SK-N-SH (cell line): ENCODE measurements at regions not wholly inside any gene's neighbourhood (a gene's known extent, or its start where the extent isn't known, plus 50 kb on each side); places are given as distances from the start of the nearest gene placed in this dataset.

Experiments used
- CTCF ChIA-PET: fragments of 300-600, 350-600 bp; formaldehyde crosslinking; extraction: SDS; loops from one replicate; lab custom pipeline; 2021; lab: Yijun Ruan, JAX
- POLR2A ChIA-PET: fragments of 350-600 bp; sonication (Branson Sonifier 250); formaldehyde crosslinking; extraction: SDS; loops from one replicate; lab custom pipeline; 2020; ENCODE audit warnings: antibody characterized with exemption, inconsistent platforms; lab: Yijun Ruan, JAX
- DNase-seq: peaks from one replicate; pipeline ENCODE4 v3.0.0; 2012
- H2AFZ ChIP-seq: fragments of 200-600 bp; sonication (generic); 2 replicates; pipeline ENCODE4 v1.8.1; 2016; ENCODE audit warnings: antibody characterized with exemption, mild to moderate bottlenecking, low read depth
- H3F3A ChIP-seq: fragments of 200-600 bp; sonication (generic); replicated peaks from 2 replicates; pipeline ENCODE3; 2016; ENCODE audit warnings: antibody characterized with exemption, mild to moderate bottlenecking; ENCODE audit not compliant: insufficient read depth
- H3K27ac ChIP-seq, 2 experiments: fragments of 200-500 bp in 1 of 2; fragments of 200-600 bp in 1 of 2; sonication (Bioruptor generic) in 1 of 2; sonication (generic), shearing (Covaris generic) in 1 of 2; 2 replicates each; pipeline versions ENCODE4 v1.5.1 to v1.6.1; 2014 to 2016; ENCODE audit warnings: low read depth in 2 of 2, inconsistent platforms in 1 of 2, low read length in 1 of 2, mild to moderate bottlenecking in 1 of 2, mixed read lengths in 1 of 2
- H3K27me3 ChIP-seq: fragments of 200-600 bp; sonication (generic), shearing (Covaris generic); 2 replicates; pipeline ENCODE4 v1.6.1; 2016; ENCODE audit warnings: mixed run types; ENCODE audit not compliant: insufficient read depth
- H3K36me3 ChIP-seq, 2 experiments: fragments of 200-500 bp in 1 of 2; fragments of 200-600 bp in 1 of 2; sonication (Bioruptor generic) in 1 of 2; sonication (generic) in 1 of 2; replicated peaks in 1 of 2; 2 replicates each; pipeline versions ENCODE3 to v1.5.1; 2014 to 2016; ENCODE audit warnings: low read length in 1 of 2, mild to moderate bottlenecking in 1 of 2; ENCODE audit not compliant: insufficient read depth in 2 of 2, control insufficient read depth in 1 of 2
- H3K4me1 ChIP-seq, 2 experiments: fragments of 200-500 bp in 1 of 2; fragments of 200-600 bp in 1 of 2; sonication (Bioruptor generic) in 1 of 2; sonication (generic), shearing (Covaris generic) in 1 of 2; 2 replicates each; pipeline versions ENCODE4 v1.5.1 to v1.6.1; 2014 to 2016; ENCODE audit warnings: low read depth in 1 of 2, low read length in 1 of 2, mixed run types in 1 of 2; ENCODE audit not compliant: insufficient read depth in 2 of 2, control insufficient read depth in 1 of 2
- H3K4me2 ChIP-seq: fragments of 200-600 bp; sonication (generic), shearing (Covaris generic); 2 replicates; pipeline ENCODE4 v1.6.1; 2017; ENCODE audit warnings: mixed run types
- H3K4me3 ChIP-seq, 2 experiments: fragments of 200-500 bp in 1 of 2; fragments of 200-600 bp in 1 of 2; sonication (Bioruptor generic) in 1 of 2; sonication (generic), shearing (Covaris generic) in 1 of 2; 2 replicates each; pipeline versions ENCODE4 v1.5.1 to v1.8.1; 2014 to 2016; ENCODE audit warnings: low read depth in 2 of 2, inconsistent platforms in 1 of 2, low read length in 1 of 2, mild to moderate bottlenecking in 1 of 2, mixed read lengths in 1 of 2, moderate library complexity in 1 of 2
- H3K79me2 ChIP-seq: fragments of 200-600 bp; sonication (generic); 2 replicates; pipeline ENCODE4 v1.8.1; 2017; ENCODE audit warnings: mild to moderate bottlenecking; ENCODE audit not compliant: insufficient read depth
- H3K9ac ChIP-seq: fragments of 200-600 bp; sonication (generic); 2 replicates; pipeline ENCODE4 v1.6.1; 2017; ENCODE audit warnings: mixed run types
- H3K9me2 ChIP-seq: fragments of 200-600 bp; sonication (generic); 2 replicates; pipeline ENCODE4 v1.6.1; 2017; ENCODE audit warnings: mixed run types
- H3K9me3 ChIP-seq: fragments of 200-600 bp; sonication (generic); 2 replicates; pipeline ENCODE4 v1.6.1; 2017; ENCODE audit warnings: mixed run types, mild to moderate bottlenecking, moderate library complexity
- H4K20me1 ChIP-seq: fragments of 200-600 bp; sonication (generic); 2 replicates; pipeline ENCODE4 v1.6.1; 2017; ENCODE audit warnings: mild to moderate bottlenecking, mixed run types; ENCODE audit not compliant: insufficient read depth
- EP300 ChIP-seq, 2 experiments: IDR thresholded peaks; 2 replicates each; pipeline versions ENCODE4 v1.4.0 to v1.6.1; 2012; ENCODE audit warnings: borderline replicate concordance in 1 of 2, low read depth in 1 of 2, low read length in 1 of 2
- FOXM1 ChIP-seq: IDR thresholded peaks from 2 replicates; pipeline ENCODE4 v1.4.0; 2012; ENCODE audit warnings: low read depth, mild to moderate bottlenecking
- GATA2 ChIP-seq: sonication (generic); formaldehyde crosslinking; IDR thresholded peaks from 2 replicates; pipeline ENCODE4 v1.5.0; 2020; ENCODE audit warnings: mild to moderate bottlenecking, missing genetic modification reagents
- MEF2A ChIP-seq: IDR thresholded peaks from 2 replicates; pipeline ENCODE4 v1.4.0; 2012; ENCODE audit warnings: low read depth, borderline replicate concordance
- PBX3 ChIP-seq: IDR thresholded peaks from 2 replicates; pipeline ENCODE4; 2012
- POLR2AphosphoS5 ChIP-seq: IDR thresholded peaks from 2 replicates; pipeline ENCODE4 v1.6.1; 2012; ENCODE audit warnings: low read depth, low read length
- RAD21 ChIP-seq: IDR thresholded peaks from 2 replicates; pipeline ENCODE4 v1.6.1; 2012; ENCODE audit warnings: mild to moderate bottlenecking, low read length
- SMC3 ChIP-seq: IDR thresholded peaks from 2 replicates; pipeline ENCODE4 v1.6.1; 2012; ENCODE audit warnings: low read depth, low read length, improper control_type of control experiment
- TAF1 ChIP-seq: IDR thresholded peaks from 2 replicates; pipeline ENCODE4 v1.6.1; 2012; ENCODE audit warnings: low read depth, mild to moderate bottlenecking, low read length, moderate library complexity, borderline replicate concordance
- TCF12 ChIP-seq: IDR thresholded peaks from 2 replicates; pipeline ENCODE4 v1.4.0; 2012
- USF1 ChIP-seq: IDR thresholded peaks from 2 replicates; pipeline ENCODE4 v1.4.0; 2012; ENCODE audit warnings: low read depth, borderline replicate concordance
- WGBS: methylation state at CpG from one replicate; pipeline ENCODE4 v1.1.6; 2017; ENCODE audit warnings: low lambda C conversion rate; 5-methylcytosine and 5-hydroxymethylcytosine counted together

GRCh38 chr12:112611908-112612307 lies 179.6 kb upstream of the RPH3A start:
- Histone ChIP-seq H3K9me2 (no peaks in the 10 kb centered on the region), H3K4me3 (no peak overlapping the region), H3K4me1 (no peaks in the 10 kb centered on the region), H3K9me3 (no peaks in the 10 kb centered on the region), H3K9ac (no peak overlapping the region), H2AFZ (no peak overlapping the region), H3K36me3 (no peaks in the 10 kb centered on the region), H3K79me2 (no peaks in the 10 kb centered on the region), H4K20me1 (no peaks in the 10 kb centered on the region), H3K27ac (no peak overlapping the region), H3K4me2 (no peak overlapping the region), H3F3A (no peaks in the 10 kb centered on the region), H3K27me3 (no peaks in the 10 kb centered on the region)
- TF ChIP-seq GATA2 (no peak), PBX3 (no peak), MEF2A (no peak), EP300 (IDR thresholded peaks at IDR 0.05; ENCODE audit: borderline replicate concordance in 1 of 2, low read depth in 1 of 2, low read length in 1 of 2) (no peak)
- WGBS = 51% methylated on average over 7 of the region's 7 CpGs
- DNase-seq = no peak
- CTCF ChIA-PET = no interaction called here
- POLR2A ChIA-PET = no interaction called here

GRCh38 chr12:112615196-112615595 lies 176.4 kb upstream of the RPH3A start:
- no peak overlapping the region for H3K4me3 ChIP-seq
- 24% methylated on average over 4 of the region's 4 CpGs for WGBS
- no peaks in the 10 kb centered on the region for H4K20me1 ChIP-seq
- no peaks in the 10 kb centered on the region for H3K4me1 ChIP-seq
- H3K9me2 ChIP-seq = no peaks in the 10 kb centered on the region
- no peaks in the 10 kb centered on the region for H3F3A ChIP-seq
- no peak overlapping the region for H3K27ac ChIP-seq
- H3K27me3 ChIP-seq = no peaks in the 10 kb centered on the region
- H3K4me2 ChIP-seq = no peak overlapping the region
- no peaks in the 10 kb centered on the region for H3K9me3 ChIP-seq
- H3K9ac ChIP-seq = no peak overlapping the region
- DNase-seq = no peak
- ChIA-PET CTCF (no interaction called here), POLR2A (no interaction called here)
- TF ChIP-seq FOXM1 (no peak), SMC3 (no peak), MEF2A (no peak), GATA2 (no peak), POLR2AphosphoS5 (no peak), USF1 (no peak), TAF1 (no peak), RAD21 (no peak), TCF12 (no peak)
- no peaks in the 10 kb centered on the region for H3K79me2 ChIP-seq
- no peak overlapping the region for H2AFZ ChIP-seq
- no peaks in the 10 kb centered on the region for H3K36me3 ChIP-seq
